Upper lobe of left lung (tissue), 4 donors: ENCODE measurements at regions not wholly inside any gene's neighbourhood (a gene's known extent, or its start where the extent isn't known, plus 50 kb on each side); places are given as distances from the start of the nearest gene placed in this dataset.

Experiments used
- POLR2A ChIP-seq, 4 donors: fragments of 450-650 bp; IDR thresholded peaks; one replicate each; pipeline ENCODE4 v1.5.1; 2016 to 2017; ENCODE audit warnings: antibody characterized with exemption in 4 of 4, mild to moderate bottlenecking in 2 of 4
- POLR2AphosphoS5 ChIP-seq, 2 donors: sonication (generic); formaldehyde crosslinking; IDR thresholded peaks; one replicate each; pipeline ENCODE4 v1.5.1; 2017; ENCODE audit warnings: antibody characterized with exemption in 2 of 2
- TF ChIP-seq, protein P1 (sequence below), 6 experiments: fragments of 450-650 bp in 4 of 6; fragments of 200-600 bp in 2 of 6; sonication (generic) in 2 of 6; IDR thresholded peaks; one replicate each; pipeline ENCODE4 v1.5.1; 2016 to 2019; ENCODE audit warnings: antibody characterized with exemption in 6 of 6

DNA sequence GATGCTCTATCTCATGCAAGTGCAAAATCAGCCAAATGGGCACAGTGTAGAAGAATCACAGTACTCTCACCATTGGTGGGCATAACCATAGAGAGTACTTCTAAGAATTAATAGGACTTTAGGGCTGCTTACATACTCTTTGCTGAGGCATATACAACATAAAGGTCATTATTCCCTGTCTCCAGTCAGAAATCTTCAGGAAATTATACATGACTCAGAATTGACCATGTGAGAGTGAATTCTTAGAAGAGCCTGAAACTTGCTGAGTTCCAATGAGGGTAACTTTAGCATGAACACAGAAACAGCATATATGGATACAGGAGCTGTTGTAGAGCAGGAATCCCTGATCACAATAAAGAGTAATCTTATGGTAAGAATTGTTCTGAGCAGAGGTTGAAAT, 498.7 kb downstream of the TENT5A start:
- TF ChIP-seq, protein P1, sequence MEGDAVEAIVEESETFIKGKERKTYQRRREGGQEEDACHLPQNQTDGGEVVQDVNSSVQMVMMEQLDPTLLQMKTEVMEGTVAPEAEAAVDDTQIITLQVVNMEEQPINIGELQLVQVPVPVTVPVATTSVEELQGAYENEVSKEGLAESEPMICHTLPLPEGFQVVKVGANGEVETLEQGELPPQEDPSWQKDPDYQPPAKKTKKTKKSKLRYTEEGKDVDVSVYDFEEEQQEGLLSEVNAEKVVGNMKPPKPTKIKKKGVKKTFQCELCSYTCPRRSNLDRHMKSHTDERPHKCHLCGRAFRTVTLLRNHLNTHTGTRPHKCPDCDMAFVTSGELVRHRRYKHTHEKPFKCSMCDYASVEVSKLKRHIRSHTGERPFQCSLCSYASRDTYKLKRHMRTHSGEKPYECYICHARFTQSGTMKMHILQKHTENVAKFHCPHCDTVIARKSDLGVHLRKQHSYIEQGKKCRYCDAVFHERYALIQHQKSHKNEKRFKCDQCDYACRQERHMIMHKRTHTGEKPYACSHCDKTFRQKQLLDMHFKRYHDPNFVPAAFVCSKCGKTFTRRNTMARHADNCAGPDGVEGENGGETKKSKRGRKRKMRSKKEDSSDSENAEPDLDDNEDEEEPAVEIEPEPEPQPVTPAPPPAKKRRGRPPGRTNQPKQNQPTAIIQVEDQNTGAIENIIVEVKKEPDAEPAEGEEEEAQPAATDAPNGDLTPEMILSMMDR (IDR thresholded peaks at IDR 0.05) = no peak
- TF ChIP-seq POLR2A (IDR thresholded peaks at IDR 0.05) (no peak), POLR2AphosphoS5 (IDR thresholded peaks at IDR 0.05) (no peak)
